AML-193 (cell line): ENCODE measurements at regions not wholly inside any gene's neighbourhood (a gene's known extent, or its start where the extent isn't known, plus 50 kb on each side); places are given as distances from the start of the nearest gene placed in this dataset.
A peak's percentile ranks its signal among the peaks of the same experiment; 100 is the strongest.

ENCODE experiments used
- DNase-seq, 2 experiments: peaks; one replicate each; lab custom pipeline; 2025; lab: John Stamatoyannopoulos, UW

DNA sequence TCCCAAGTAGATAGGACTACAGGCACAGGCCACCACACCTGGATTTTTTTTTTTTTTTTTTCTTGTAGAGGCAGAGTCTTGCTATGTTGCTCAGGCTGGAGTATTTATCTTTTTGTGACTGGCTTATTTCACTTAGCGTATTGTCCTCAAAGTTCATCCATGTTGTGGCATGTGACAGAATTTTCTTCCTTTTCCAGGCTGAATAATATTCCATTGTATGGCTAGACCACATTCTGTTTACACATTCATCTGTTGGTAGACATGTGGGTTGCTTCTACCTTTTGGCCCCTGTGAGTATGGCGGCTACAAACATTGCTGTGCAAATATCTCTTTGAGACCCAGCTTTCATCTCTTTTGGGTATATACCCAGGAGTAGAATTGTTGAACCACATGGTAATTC lies 160.2 kb upstream of the SMAD3 start:
- DNase-seq: no peak

DNA sequence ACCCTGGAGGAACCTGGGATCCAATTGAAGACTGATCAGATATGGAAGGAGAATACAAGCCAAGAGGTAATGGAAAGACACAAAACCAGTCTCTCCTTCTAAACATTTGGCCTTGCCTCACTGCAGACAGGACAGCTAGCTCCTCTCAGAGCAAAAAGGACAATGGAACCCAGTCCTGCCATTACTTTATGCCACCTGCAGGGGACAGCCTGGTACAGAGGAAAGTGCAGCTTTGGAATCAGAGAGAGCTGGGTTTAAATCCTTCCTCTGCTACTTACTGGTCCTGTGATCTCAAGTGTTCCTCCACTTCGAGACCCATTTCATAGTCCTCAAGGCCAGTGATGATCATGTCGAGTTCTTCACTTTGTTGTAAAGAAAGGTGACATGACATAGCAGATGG lies 159.4 kb upstream of the SMAD3 start:
- no peak for DNase-seq

DNA sequence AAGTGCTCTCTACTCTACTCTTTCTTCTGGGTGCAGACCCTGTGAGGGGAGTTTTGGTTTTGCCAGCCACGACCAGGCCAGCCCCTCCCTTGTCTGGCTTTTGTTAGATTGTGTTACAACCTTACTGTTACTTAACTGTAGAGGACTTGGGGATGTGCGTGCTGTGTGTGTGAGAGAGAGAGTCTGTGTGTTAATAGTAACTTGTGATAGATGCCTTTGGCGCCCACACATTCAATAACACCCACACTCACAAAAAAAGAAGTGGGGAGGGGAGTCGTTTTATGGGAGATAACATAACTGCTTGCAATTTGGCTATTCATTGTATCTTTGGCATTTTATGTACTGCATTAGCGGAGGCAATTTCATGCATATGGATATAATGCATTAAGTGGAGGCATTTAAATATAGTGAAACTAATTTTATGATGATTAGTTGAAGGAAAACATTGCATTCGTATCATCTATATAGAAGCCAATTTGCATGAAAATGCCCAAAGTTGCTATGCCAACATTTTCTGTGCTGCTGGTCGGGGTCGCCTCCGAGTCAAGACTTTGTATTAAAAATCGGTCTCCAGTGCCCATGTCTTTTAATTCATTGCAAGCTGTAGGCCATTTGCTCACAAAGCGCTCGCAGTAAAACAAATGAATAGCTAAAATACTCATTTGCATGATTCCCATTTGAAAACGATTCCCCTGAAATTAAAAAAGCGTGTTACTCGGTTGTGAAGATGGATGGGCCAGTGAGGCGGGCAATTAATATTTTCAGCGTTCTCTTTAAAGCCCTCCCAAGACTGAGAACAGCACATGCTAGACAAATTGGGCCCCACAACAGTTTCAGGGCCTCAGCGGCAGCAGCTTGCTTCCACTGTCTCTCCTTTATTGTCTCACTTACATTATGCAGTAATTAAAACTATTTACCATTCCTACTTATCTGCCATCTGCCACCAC lies 158.5 kb upstream of the SMAD3 start:
- DNase-seq: no peak

DNA sequence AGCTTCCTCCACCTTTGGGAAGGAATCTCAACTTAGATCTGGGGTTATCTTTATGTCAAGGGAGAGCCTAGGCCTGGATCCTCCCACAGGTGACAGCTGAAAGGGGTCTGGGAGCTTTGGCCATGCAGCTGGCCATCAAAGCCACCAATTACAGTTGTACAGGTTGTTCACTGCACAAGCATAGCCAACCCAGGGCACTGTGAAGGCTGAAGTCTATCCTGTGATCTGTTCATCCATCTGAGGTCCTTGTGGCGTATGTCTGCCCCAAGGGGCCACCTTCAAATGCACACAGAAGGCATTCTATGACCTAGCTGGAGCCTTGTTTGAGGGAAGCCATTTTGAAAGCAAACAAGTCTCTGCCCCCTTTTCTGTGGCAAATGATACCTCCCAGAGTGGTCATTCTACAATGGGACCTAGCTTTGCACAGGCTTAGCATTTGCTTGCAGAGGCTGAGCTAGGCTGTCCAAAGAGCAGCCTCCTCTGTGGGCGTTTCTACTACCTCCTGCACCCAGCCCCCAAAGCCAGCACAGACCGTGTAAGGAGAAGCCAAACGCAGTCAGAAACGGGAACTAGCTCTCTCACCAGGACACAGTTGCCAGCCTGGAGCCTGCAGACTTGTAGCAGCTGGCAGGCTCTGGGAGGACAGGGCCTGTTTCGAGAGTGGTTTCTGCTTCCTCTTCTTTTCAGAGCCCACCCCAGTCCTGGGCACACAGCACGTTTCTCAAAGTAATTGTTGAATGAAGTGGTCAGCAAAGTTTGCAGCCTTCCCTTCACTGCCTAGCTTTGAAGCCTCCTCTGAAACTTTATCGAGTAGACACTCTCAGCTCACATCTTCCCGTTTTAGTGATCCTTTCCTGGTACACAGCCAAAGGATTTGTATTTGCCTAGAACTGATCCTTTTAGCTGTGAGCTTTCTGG lies 157.3 kb upstream of the SMAD3 start:
- peak; percentile 92 to 95 for DNase-seq

DNA sequence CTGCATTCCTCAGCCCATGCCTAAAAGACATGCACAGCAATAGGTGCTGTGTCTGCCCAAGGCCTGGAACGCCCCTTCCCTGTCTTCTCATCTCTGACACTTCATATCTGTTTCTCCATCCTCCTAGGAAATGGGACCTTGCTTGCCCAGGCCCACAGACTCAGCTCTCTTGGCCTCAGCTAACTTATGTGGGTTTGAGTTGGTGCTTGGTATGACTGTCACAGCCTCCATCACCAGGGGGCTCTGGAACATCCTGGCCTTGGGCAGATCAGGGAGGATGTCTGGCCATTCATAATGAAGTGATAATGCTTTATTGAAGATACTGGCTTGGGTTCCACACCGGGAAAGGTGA lies 156.7 kb upstream of the SMAD3 start:
- DNase-seq: no peak

DNA sequence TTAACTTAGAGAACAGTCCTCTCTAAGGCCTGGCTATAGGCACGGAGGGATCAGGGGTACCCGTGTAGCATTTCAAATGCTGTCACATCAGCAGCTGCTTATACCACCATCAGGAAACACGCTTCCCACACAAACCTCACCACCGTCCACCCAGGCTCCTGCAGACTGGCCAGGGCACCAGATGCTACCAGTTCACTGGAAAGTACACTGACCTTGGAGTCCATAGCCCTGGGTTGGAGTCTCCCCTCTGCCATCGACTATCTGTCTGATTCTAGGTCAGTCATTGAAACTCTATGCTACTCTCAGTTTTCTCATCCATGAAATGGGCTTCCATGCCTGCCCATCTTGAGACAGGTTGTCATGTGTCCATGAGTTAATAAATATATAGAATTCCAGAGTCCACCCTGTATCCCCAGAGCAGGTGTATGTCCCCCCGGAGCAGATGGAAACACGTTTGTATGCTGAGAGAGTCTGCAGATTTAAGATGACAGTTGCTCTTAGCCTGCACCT lies 156.0 kb upstream of the SMAD3 start:
- no peak for DNase-seq

DNA sequence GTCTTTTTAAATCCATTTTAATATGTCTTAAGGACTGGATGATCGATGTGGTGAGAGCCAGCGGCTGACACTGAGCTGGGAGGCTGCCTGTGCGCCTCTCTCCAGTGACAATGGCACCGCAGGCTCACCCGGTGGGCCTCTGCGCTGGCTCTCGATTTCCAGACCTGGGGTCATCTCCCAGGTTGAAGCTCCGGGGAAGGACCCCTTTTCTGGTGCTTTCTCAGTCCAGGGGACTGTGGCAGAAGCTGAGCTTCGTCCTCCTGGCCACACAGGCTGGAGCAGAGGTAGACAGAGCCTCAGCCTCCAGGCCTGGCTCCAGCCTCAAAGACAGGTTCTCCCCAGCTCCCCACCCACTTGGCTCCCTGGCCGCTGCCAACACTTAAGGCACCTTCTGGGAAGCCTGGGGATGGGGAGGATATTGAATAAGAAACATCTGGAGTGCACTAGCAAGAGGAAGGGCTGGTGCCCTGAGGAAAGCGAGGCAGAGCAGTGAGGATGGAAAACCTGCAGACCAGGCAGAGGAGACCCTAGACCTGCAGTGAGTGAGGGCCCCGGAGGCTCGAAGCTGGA lies 154.2 kb upstream of the SMAD3 start:
- no peak for DNase-seq

DNA sequence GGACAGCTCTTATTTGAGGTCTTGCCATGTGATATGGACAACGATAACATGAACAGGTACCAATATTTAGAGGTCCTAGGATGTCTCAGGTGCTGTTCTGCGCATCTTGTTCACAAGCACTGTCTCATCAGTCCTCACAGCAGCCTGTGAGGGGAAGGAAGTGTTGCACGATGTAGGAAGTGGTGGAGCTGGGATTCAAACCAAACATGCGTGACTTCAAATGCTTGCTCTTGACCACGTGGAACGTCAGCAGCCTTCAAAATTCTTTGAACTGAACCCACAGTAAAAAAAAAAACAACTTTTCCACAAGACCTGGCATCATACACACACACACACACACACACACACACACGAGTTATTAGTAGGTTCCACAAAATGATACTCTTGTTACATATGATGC lies 153.4 kb upstream of the SMAD3 start:
- peak; percentile 76 for DNase-seq

DNA sequence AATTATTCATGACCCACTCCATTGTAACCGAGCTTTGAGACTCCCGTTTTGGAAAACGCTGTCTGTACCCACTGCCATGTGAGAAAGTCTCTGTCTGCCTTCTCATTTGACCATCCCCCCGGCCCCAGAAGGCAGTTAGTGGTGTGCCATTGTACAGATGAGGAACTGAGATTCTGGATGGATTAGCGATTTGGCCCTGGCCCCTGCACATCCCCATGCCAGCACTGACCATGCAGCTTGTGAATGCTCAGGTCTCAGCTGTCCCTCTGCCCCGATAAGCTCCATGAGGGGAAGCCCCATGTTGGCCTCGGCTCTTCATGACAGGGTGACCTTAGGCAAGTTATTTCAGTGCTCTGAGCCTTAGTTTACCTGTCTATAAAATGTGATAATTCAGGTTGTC lies 153.0 kb upstream of the SMAD3 start:
- DNase-seq: no peak

DNA sequence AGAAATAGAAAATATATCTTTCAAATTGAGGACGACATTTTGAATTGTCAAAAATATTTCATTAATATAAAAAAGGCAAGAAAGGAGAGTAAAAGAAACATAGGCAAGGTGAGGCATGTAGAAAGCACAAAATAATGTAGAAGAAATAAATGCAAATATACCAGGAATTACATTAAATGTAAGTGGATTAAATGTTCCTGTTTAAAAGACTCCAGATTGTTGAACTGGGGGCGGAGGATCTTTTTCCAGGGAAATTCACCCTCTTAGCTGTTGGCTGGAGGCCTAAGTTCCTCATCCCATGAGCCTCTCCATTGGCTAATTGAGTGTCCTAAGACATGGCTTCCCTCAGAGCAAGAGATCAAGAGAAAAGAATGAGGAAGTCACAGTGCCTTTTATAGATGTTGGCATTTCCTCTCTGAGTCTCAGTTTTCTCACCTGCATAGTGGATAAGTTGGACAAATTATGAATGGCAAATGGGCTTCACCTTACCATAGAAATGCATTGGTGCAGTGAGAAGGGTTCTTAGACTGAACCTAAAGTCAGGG lies 147.4 kb upstream of the SMAD3 start:
- DNase-seq: no peak

DNA sequence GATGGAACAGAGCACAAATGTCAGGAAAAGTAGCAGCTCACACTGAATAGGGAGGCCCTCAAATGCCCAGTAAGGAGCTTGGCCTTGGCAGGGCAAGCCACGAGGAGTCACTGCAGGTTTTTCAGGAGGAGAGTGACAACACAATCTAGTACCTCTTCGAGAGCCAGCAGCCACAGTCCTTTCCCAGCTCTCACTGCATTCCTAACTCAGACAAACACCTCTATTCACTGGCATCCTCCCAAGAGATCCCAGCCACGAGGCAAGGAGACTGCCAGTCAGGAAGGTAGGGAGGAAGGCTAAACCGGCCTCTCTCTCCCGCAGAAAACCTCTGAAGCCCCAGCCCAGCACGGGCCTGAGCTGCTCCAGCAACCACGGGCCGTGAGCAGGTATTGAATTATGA lies 146.0 kb upstream of the SMAD3 start:
- DNase-seq: no peak

DNA sequence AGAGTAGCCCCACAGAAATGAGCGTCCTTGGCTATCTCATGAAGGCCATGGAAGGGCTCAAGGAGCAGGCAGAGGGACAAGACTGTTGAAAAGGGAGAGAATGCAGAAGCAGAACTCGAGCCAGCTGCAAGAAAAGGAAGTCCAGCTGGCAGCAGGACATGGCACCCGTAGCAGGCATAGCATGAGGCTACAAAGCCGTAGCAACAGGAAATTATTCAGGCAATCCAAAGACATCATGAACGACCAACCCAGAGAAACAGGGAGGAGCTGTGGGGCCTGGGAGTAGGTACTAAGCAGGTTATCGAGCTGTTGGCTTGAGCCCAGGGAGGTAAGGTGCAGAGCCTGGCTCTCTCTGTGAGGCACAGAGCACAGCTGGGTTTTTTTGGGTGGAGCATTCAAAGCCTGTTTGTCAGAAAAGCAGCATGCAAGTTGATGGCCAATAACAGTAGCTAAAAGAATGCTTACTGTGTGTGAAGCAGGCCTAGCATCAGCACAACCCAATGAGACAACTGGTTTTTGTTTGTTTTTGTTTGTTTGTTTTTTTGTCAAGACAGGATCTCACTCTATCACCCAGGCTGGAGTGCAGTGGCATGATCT lies 144.0 kb upstream of the SMAD3 start:
- peak; percentile 81 to 86 for DNase-seq

DNA sequence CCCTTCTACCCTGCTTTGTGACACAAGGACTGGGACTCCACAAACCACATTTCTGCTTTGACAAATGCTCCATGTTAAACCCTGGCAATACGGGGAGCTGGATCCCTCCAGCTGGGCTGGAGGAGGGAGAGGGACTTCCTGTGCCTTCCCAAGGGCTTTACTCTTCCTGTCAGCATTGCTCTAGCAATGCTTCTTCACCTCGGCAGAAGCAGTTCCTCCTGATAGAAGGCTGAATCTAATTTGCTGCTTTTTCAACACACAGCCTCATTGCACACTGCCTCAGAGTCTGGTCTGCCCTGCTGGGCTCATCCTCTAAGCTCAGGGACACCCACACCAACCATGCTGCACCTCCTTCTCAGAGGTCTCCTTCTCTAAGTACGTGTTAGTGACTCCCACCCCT lies 142.8 kb upstream of the SMAD3 start:
- DNase-seq: no peak

DNA sequence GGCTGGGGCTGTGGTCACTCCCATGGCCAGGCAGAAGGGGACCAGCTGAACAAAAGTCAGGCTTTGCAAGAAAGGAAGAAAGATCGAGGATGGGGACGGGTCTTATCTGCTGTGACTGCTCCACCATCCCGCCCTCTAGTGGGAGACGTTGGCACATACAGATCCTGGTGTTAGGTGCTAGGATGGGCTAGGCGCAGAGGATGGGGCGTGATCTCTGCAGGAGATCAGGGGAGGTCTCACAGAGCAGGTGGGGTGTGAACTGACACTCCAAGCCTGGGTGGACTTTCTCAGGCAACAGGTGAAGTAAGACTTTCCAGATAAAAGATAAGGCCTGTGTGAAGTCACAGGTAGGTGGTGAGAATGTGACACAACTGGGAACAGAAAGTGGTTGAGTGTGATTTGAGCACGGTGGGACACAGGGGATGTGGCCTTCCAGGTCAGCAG lies 141.9 kb upstream of the SMAD3 start:
- peak; percentile 50 to 66 for DNase-seq

DNA sequence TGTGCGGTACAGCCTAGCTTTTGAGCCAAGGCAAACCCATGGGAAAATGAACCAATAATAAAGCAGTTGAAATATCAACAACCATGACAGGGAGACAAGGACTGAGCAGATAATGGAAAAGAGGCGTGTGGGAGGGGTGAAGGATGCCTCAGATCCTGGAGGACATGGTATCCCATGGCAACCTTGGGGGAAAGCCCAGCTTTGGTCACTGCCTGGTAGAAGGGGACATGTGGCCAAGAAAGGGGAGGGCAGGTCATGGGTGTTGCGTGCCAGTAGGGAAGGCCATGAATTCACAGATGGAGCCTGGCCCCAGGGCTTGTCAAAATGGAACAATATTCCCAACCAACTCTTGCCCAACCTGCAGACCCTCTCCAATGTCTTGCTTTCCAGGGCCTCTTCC lies 140.5 kb upstream of the SMAD3 start:
- DNase-seq: no peak

DNA sequence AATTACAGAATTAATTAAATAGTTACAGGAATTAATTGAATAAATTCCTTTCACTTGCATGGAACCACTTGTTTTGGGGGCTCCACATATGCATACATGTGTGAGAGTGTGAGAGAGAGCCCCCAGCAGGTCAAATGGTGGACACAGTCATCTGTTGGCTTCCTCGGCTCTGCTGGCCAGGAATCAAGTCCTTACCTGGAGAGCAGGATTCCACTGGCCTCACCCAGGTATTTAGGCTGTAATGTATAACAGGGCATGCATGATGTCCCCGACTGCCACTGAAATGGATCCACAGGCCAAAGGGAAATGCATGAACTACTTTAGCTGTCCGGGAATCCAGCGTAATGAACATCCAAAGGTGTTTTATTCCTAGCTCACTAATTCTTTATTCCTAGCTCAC lies 139.7 kb upstream of the SMAD3 start:
- no peak for DNase-seq

DNA sequence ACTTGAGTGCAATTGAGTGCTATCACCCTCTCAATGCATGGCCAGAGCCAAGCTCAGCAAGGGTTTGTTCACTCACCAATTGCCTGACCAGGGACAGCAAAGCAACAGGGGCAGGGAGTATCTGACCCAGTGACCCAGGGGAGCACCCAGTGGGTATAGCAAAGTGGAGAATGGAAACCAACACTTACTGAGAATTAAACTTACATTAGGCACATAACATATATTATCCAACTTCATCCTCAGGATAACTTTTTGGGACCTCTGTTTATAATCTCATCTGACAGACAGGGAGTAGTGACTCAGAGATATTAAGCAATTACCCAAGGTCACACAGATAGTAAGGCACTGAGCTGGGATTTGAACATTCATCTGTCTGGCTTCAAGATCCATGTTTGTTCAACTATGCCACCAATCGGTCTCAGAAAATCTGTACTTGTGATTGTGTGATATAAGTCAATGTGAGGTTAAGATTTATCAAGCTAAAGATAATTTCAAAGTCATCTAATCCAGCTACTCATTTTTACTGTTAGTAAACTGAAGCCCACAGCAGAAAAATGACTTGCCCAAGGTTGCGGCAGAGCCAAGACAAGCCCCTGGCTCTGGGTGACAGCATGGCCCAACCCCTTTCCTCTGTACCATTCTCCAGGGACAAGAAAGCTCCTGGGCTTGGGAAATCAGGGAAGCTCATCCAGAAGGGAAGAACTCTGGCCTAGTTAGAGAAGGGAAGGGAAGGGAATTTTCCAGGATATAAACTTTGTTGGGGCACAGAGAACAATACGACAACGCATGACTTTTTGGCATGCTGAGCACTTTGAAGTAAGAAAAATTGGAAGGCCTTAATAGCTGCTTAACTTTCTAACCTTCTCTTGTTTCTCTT lies 138.0 kb upstream of the SMAD3 start:
- DNase-seq: no peak

DNA sequence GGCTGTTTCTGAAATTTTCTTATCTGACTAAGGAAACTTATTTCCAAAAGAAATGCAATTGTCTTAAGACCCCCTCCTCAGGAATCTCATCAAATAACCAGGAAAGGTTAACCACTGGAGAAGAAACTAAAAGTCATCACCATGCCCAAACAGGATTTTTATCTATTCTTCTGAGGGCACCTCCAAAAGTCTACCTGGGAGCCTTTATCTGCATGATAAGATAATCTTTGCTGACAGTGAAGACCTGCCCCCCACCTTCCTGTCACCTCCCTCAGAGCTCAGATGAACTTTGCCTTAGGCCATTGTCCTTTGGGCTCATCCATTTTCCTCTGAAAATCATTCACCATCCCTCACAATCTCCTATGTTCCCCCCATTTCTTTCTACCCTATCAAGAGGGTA lies 137.3 kb upstream of the SMAD3 start:
- no peak for DNase-seq

DNA sequence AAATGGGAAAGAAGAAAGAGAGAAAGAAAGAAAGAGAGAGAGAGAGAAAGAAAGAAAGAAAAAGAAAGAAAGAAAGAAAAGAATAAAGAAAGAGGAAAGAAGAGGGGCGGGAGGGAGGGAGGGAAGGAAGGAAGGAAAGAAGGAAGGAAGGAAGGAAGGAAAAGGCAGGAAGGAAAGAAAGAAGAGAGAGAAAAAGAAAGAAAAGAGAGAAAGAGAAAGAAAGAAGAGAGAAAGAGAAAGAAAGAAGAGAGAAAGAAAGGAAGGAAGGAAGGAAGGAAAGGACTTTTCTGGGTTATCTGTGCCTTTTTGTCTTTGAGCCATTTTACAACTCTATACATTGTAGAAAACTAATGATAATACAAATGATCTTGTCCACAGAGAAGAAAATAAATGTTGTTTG lies 136.6 kb upstream of the SMAD3 start:
- DNase-seq: no peak

DNA sequence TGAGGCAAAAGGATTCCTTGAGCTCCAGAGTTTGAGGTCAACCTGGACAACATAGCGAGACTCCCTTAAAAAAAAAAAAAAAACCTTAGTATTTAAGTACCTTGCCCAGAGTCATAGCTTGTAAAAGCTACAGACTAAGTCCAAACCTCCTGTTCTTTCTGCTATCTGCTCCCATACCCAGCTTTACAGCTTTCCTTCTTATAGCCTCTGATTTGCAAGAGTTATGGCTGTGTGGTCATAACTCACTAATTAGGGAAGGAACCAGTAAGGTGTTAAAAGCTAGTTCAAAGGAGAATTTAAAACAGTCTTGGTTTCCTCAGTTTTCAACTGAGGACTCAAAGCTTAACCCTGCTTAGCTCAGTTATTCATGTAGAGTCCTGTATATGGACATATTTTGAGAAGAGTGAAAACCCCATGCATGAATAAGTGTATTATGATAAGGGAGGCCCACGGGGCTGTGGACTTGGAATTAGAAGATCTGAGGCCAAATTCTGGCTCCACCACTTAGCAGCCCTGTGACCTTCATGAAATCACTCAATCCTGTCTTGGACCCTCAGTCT lies 135.5 kb upstream of the SMAD3 start:
- DNase-seq: no peak
